Liver (tissue), 7 donors: ENCODE measurements at regions not wholly inside any gene's neighbourhood (a gene's known extent, or its start where the extent isn't known, plus 50 kb on each side); places are given as distances from the start of the nearest gene placed in this dataset.

Experiments used
- DNase-seq: peaks from one replicate; pipeline ENCODE4 v3.0.0-alpha.2; 2017; ENCODE audit warnings: low spot score
- H3K27ac ChIP-seq, 2 donors: one replicate each; pipeline ENCODE4 v1.7.0; 2013; ENCODE audit warnings: inconsistent platforms in 2 of 2, low read length in 2 of 2, control low read depth in 1 of 2, low read depth in 1 of 2, mild to moderate bottlenecking in 1 of 2
- H3K27me3 ChIP-seq, 4 donors: one replicate each; pipeline versions ENCODE4 v1.6.1 to v1.7.0; 2013; ENCODE audit warnings: low read length in 3 of 4, inconsistent platforms in 1 of 4, mild to moderate bottlenecking in 1 of 4, moderate library complexity in 1 of 4; ENCODE audit not compliant: control insufficient read depth in 4 of 4, insufficient read depth in 4 of 4
- H3K36me3 ChIP-seq, 4 donors: one replicate each; pipeline versions ENCODE4 v1.6.1 to v1.7.0; 2013; ENCODE audit warnings: low read length in 3 of 4, mild to moderate bottlenecking in 3 of 4, low read depth in 1 of 4, moderate library complexity in 1 of 4; ENCODE audit not compliant: control insufficient read depth in 4 of 4, insufficient read depth in 3 of 4
- H3K4me1 ChIP-seq, 4 donors: one replicate each; pipeline versions ENCODE4 v1.6.1 to v1.7.0; 2013; ENCODE audit warnings: low read length in 3 of 4, mild to moderate bottlenecking in 3 of 4, moderate library complexity in 1 of 4; ENCODE audit not compliant: control insufficient read depth in 4 of 4, insufficient read depth in 4 of 4
- H3K4me3 ChIP-seq, 3 donors: one replicate each; pipeline versions ENCODE4 v1.6.1 to v1.7.0; 2013; ENCODE audit warnings: low read length in 3 of 3, control low read depth in 1 of 3, low read depth in 1 of 3, mild to moderate bottlenecking in 1 of 3
- H3K9ac ChIP-seq, 2 donors: one replicate each; pipeline ENCODE4 v1.7.0; 2013; ENCODE audit warnings: low read length in 2 of 2, mild to moderate bottlenecking in 2 of 2, moderate library complexity in 2 of 2, control low read depth in 1 of 2, low read depth in 1 of 2
- H3K9me3 ChIP-seq, 4 donors: one replicate each; pipeline versions ENCODE4 v1.6.1 to v1.7.0; 2013; ENCODE audit warnings: low read length in 3 of 4; ENCODE audit not compliant: control insufficient read depth in 4 of 4
- ATF3 ChIP-seq: IDR thresholded peaks from 2 replicates; pipeline ENCODE4 v1.6.1; 2016; ENCODE audit warnings: antibody characterized with exemption
- FOXA1 ChIP-seq: IDR thresholded peaks from 2 replicates; pipeline ENCODE4 v1.6.1; 2016; ENCODE audit warnings: antibody characterized with exemption
- FOXA2 ChIP-seq: IDR thresholded peaks from 2 replicates; pipeline ENCODE4 v1.6.1; 2016; ENCODE audit warnings: antibody characterized with exemption
- HNF4A ChIP-seq, 2 donors: conservative IDR thresholded peaks; 2 replicates each; pipeline ENCODE4 v1.6.1; 2016; ENCODE audit warnings: antibody characterized with exemption in 2 of 2, mild to moderate bottlenecking in 2 of 2
- HNF4G ChIP-seq: IDR thresholded peaks from 2 replicates; pipeline ENCODE4 v1.6.1; 2016; ENCODE audit warnings: antibody characterized with exemption
- JUND ChIP-seq, 2 donors: IDR thresholded peaks; 2 replicates each; pipeline ENCODE4 v1.6.1; 2016; ENCODE audit warnings: antibody characterized with exemption in 2 of 2
- MAX ChIP-seq: IDR thresholded peaks from 2 replicates; pipeline ENCODE4 v1.6.1; 2016; ENCODE audit warnings: antibody characterized with exemption
- NR2F2 ChIP-seq: IDR thresholded peaks from 2 replicates; pipeline ENCODE4 v1.6.1; 2016; ENCODE audit warnings: antibody characterized with exemption
- RAD21 ChIP-seq, 2 donors: IDR thresholded peaks; 2 replicates each; pipeline ENCODE4 v1.6.1; 2016; ENCODE audit warnings: antibody characterized with exemption in 2 of 2, mild to moderate bottlenecking in 2 of 2
- REST ChIP-seq: IDR thresholded peaks from 2 replicates; pipeline ENCODE4 v1.6.1; 2016; ENCODE audit warnings: antibody characterized with exemption, mild to moderate bottlenecking
- RXRA ChIP-seq, 2 donors: IDR thresholded peaks; 2 replicates each; pipeline ENCODE4 v1.6.1; 2017 to 2018; ENCODE audit warnings: antibody characterized with exemption in 2 of 2, mild to moderate bottlenecking in 1 of 2
- SP1 ChIP-seq: IDR thresholded peaks from 2 replicates; pipeline ENCODE4 v1.6.1; 2018; ENCODE audit warnings: antibody characterized with exemption, mild to moderate bottlenecking
- YY1 ChIP-seq: IDR thresholded peaks from 2 replicates; pipeline ENCODE4 v1.6.1; 2016; ENCODE audit warnings: antibody characterized with exemption, mild to moderate bottlenecking
- ZBTB33 ChIP-seq: IDR thresholded peaks from 2 replicates; pipeline ENCODE4 v1.6.1; 2016; ENCODE audit warnings: antibody characterized with exemption
- WGBS: extraction: QIAGEN DNeasy Blood & Tissue Kit; methylation state at CpG from one replicate; pipeline ENCODE4 v1.1.7; 2013; 5-methylcytosine and 5-hydroxymethylcytosine counted together
- donor health status: healthy.
- donor health status: healthy.
- donor health status: healthy.
- donor health status: healthy.

- peaks cover 0 to 2% (median under 1%) of the 10 kb centered on the region in 4 donors for H3K4me1 ChIP-seq
- no peaks in the 10 kb centered on the region for H3K9me3 ChIP-seq
- no peaks in the 10 kb centered on the region for H3K36me3 ChIP-seq
- TF ChIP-seq RAD21 (IDR thresholded peaks at IDR 0.05) (peak in 1 of 2 donors; percentile 9), HNF4A (conservative IDR thresholded peaks at IDR 0.05) (no peak), MAX (peak; percentile 10), YY1 (no peak), FOXA2 (peak; percentile 49), ZBTB33 (peak; percentile 38), JUND (IDR thresholded peaks at IDR 0.05) (peak in 1 of 2 donors; percentile 84), HNF4G (no peak), RXRA (IDR thresholded peaks at IDR 0.05) (peak in 1 of 2 donors; percentile 22)
- DNase-seq = no peak
- H3K9ac ChIP-seq = no peak overlapping the region
- no peak overlapping the region for H3K27ac ChIP-seq
- no peak overlapping the region for H3K4me3 ChIP-seq
- 82% methylated on average over 1 of the region's 1 CpG for WGBS
- no peaks in the 10 kb centered on the region for H3K27me3 ChIP-seq
These were observed 1239.2 kb downstream of the NSUN3 start for GRCh38 chr3:95302044-95302443.

GRCh38 chr3:95310560-95310959, 1247.7 kb downstream of the NSUN3 start:
- 93% methylated on average over 2 of the region's 2 CpGs for WGBS
- TF ChIP-seq NR2F2 (no peak), ATF3 (no peak), JUND (IDR thresholded peaks at IDR 0.05) (no peak), SP1 (no peak)
- Histone ChIP-seq H3K9me3 (no peaks in the 10 kb centered on the region), H3K27me3 (no peaks in the 10 kb centered on the region), H3K4me3 (no peak overlapping the region), H3K36me3 (no peaks in the 10 kb centered on the region), H3K9ac (no peak overlapping the region), H3K4me1 (no peaks in the 10 kb centered on the region), H3K27ac (no peak overlapping the region)
- no peak for DNase-seq

- no peak for DNase-seq
These were observed 1248.4 kb downstream of the NSUN3 start for GRCh38 chr3:95311272-95311671.

More at GRCh38 chr3:95311272-95311671, 1248.4 kb downstream of the NSUN3 start:
- Histone ChIP-seq H3K9ac (no peak overlapping the region), H3K9me3 (peaks cover 0 to 2% (median 0%) of the 10 kb centered on the region in 4 donors), H3K27ac (no peak overlapping the region), H3K4me1 (no peaks in the 10 kb centered on the region), H3K27me3 (no peaks in the 10 kb centered on the region), H3K36me3 (no peaks in the 10 kb centered on the region), H3K4me3 (no peak overlapping the region)
- no peak for TF ChIP-seq REST
- no peak for TF ChIP-seq FOXA2
- TF ChIP-seq FOXA1 = no peak
- TF ChIP-seq RXRA (IDR thresholded peaks at IDR 0.05) = no peak
- TF ChIP-seq SP1 = no peak
- no peak for TF ChIP-seq RAD21 (IDR thresholded peaks at IDR 0.05)
- 52% methylated on average over 2 of the region's 2 CpGs for whole genome bisulfite sequencing
